Epithelial cell of proximal tubule (primary cell): ENCODE measurements at regions not wholly inside any gene's neighbourhood (a gene's known extent, or its start where the extent isn't known, plus 50 kb on each side); places are given as distances from the start of the nearest gene placed in this dataset.

ENCODE experiments used
- DNase-seq: peaks from one replicate; pipeline ENCODE4 v3.0.0-alpha.2; 2011; ENCODE audit warnings: low read depth
- H3K4me3 ChIP-seq: 2 replicates; pipeline ENCODE4 v1.5.1; 2011; ENCODE audit warnings: low read depth, mild to moderate bottlenecking, low read length
- TF ChIP-seq, protein P1 (sequence below): conservative IDR thresholded peaks from 2 replicates; pipeline ENCODE4 v1.5.1; 2012; ENCODE audit warnings: low read depth, mild to moderate bottlenecking, low read length

DNA sequence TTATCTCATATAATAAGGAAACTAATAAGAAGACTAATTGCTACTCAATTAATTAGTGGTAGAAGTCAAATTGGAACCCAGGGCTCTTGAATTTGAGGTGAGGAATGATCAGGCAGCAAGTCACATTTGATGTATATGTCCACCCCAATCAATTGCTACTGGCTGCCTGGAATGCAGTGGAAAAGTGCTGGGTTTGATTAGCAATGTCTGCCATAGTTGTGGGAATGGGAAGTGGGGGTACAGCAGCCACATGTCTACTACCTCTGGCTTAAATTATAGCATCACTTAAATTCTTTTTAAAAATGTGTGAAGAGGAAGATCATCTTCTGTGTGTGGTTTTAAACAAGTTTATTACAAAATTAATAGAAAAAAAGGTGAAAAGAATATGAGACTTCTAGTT lies 50.8 kb upstream of the NAV2 start:
- no peak for DNase-seq
- TF ChIP-seq, protein P1, sequence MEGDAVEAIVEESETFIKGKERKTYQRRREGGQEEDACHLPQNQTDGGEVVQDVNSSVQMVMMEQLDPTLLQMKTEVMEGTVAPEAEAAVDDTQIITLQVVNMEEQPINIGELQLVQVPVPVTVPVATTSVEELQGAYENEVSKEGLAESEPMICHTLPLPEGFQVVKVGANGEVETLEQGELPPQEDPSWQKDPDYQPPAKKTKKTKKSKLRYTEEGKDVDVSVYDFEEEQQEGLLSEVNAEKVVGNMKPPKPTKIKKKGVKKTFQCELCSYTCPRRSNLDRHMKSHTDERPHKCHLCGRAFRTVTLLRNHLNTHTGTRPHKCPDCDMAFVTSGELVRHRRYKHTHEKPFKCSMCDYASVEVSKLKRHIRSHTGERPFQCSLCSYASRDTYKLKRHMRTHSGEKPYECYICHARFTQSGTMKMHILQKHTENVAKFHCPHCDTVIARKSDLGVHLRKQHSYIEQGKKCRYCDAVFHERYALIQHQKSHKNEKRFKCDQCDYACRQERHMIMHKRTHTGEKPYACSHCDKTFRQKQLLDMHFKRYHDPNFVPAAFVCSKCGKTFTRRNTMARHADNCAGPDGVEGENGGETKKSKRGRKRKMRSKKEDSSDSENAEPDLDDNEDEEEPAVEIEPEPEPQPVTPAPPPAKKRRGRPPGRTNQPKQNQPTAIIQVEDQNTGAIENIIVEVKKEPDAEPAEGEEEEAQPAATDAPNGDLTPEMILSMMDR = no peak
- H3K4me3 ChIP-seq = no peak overlapping the region

DNA sequence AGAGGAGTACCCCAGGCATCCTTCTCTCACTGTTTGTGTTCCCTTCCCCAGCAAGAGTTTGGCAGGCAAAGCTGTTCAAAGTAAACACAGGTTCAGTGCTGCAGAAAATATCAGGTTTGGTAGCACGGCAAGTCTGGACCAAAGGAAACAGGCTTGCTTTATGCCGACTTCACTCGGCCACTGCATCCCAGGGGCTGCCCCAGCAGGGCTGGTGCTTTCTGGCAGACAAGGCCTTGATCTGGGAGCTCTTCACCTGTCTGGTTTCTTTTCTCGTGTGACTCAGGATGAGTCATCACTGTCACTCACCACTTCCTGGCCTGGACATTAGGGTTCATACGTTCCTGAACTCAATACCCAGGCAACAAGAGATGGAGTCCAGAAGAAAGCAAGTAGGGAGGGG lies 52.6 kb upstream of the NAV2 start:
- DNase-seq = peak; percentile 69
- TF ChIP-seq, protein P1 = no peak
- no peak overlapping the region for H3K4me3 ChIP-seq

DNA sequence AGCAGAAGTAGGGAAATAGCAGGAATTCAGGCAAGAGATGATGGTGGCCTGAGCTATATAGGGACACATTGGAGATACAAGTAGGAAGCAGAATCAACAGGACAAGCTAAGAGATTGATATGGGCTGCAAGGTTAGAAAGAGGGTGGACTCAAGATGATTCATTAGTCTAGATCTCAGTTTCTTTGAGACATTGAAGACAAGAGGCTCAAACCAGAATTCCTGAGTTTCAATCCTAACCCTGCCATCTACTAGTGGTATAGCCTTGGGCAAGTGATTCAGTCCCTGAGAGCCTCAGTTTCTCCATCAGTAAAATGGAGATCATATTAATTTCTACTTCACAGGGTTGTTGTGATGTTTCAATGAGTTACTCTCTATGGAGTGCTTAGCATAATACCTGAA lies 53.1 kb upstream of the NAV2 start:
- no peak for DNase-seq
- no peak overlapping the region for H3K4me3 ChIP-seq
- TF ChIP-seq, protein P1 = no peak

DNA sequence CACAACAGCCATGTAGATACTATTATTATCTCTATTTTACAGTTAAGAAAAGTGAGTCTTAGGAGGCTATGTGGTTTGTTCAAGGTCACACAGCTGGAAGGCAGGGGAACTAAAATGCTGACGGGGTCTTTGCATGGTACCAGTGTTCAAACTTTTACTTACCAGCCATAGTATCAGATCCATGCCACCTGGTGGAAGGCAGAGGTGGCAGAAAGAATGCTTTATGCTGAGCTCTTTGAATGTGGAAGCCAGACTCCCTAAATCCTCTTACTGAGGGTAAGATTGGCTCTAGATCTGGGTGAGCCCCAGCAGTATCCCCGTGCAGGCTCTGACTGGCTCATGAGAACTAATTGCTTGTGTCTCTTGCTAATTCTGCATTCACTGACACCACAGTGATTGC lies 54.3 kb upstream of the NAV2 start:
- no peak overlapping the region for H3K4me3 ChIP-seq
- TF ChIP-seq, protein P1 = peak; percentile 53
- no peak for DNase-seq

DNA sequence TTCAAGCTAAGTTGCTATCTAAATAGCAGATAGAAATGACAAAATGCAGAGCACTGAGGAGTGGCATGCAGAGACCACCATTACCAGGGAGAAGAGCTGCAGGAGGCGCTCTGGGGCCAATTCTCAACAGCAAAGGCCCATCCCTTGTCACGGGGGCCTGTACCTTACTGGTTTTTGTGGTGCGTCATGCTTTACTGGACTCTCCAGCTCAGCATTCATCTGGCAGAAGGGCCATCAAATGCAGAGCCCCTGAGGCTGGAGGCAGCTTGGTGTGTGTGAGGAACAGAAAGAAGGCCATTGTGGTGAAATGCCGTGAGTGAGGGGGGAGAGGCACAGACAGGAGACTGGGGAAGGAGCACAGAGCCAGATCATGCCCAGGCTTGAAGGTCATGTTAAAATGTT lies 56.5 kb upstream of the NAV2 start:
- DNase-seq = no peak
- H3K4me3 ChIP-seq = no peak overlapping the region
- TF ChIP-seq, protein P1 = no peak

DNA sequence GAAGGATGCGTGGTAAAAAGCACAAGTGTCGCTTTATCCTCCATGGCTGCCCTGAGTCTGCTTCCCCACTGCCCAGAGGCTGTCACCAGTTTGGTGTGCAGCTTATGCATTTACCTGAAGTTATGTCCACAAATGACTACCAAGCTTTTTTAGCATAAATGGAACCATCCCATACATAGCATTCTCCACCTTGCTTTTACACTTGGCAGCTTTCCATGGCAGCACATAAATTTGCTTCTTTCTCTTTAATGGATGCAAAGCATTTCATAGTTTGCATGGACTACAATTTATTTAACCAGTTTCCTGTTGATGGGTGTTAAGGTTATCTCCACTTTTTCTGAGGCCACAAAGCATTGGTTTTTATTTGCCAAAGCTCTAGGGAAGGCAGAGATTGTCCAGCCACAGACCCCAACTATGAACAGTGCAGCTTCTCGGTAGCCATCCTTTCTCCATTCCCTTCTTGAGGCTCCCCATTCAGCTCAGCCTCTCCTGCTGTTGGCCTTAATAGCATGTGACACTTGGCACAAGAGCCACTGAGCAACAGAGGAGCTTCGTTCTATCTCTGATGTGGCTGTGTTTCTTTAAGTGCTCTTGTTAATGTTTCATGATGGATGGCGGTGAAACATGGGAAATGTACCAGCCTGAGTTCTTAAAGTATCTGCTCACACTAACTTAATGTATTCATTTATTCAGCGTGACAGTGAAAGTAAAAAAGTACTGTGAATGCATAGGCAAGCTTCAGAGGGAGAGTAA lies 59.8 kb upstream of the NAV2 start:
- DNase-seq = no peak
- TF ChIP-seq, protein P1 = no peak

DNA sequence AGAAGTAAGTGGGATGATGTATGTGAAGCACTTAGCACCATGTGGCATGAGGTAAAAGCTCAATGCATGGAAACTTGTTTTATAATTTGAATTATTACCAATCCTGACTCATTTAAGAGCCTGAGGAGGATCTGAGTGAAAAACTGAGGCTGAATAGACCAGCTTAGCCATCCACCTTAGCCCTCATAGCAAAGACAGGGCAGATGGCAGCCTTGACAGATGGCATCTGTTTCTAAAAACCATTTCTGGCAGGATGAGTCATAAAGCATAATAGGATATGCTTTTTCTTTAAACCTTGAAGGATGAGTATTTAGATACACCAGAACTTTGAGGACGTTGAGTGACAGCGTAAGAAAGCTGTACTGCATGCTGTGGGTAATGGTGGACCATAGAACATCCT lies 61.0 kb upstream of the NAV2 start:
- H3K4me3 ChIP-seq = no peak overlapping the region
- no peak for DNase-seq
- TF ChIP-seq, protein P1 = no peak

More for the DNA sequence above, 59.8 kb upstream of the NAV2 start:
- no peak overlapping the region for H3K4me3 ChIP-seq
